ENCODE measurements at regions not wholly inside any gene's neighbourhood (a gene's known extent, or its start where the extent isn't known, plus 50 kb on each side); places are given as distances from the start of the nearest gene placed in this dataset.

DNA sequence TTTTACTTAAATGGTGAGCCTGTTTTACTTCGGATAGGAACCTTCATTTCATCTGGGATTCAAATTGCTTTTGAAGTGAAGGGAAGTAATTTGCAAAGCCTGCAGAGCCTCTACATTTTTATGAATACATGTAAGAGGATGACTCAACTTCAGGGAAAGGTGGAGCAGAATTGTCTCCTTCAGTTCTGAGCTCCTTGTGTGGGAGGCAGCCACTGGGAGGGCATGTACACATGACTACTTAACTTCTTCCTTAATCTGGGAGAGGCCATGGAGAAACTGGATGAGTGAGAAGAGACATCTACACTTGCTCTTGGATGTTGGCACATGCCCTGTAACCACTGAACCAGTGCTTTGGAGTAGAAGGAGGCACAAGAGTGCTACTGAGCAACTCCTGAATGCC, 145.1 kb upstream of the NRSN1 start:
- no peak for TF ChIP-seq EZH2phosphoT487 (IDR thresholded peaks at IDR 0.05; ENCODE audit: borderline replicate concordance)
- TF ChIP-seq, protein P1, sequence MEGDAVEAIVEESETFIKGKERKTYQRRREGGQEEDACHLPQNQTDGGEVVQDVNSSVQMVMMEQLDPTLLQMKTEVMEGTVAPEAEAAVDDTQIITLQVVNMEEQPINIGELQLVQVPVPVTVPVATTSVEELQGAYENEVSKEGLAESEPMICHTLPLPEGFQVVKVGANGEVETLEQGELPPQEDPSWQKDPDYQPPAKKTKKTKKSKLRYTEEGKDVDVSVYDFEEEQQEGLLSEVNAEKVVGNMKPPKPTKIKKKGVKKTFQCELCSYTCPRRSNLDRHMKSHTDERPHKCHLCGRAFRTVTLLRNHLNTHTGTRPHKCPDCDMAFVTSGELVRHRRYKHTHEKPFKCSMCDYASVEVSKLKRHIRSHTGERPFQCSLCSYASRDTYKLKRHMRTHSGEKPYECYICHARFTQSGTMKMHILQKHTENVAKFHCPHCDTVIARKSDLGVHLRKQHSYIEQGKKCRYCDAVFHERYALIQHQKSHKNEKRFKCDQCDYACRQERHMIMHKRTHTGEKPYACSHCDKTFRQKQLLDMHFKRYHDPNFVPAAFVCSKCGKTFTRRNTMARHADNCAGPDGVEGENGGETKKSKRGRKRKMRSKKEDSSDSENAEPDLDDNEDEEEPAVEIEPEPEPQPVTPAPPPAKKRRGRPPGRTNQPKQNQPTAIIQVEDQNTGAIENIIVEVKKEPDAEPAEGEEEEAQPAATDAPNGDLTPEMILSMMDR (conservative IDR thresholded peaks at IDR 0.05; ENCODE audit: low read length): no peak
- no peaks in the 10 kb centered on the region for H4K20me1 ChIP-seq (ENCODE audit: insufficient read depth, low read length, poor library complexity, severe bottlenecking)
- H3K79me2 ChIP-seq (ENCODE audit: insufficient read depth, low read length): no peaks in the 10 kb centered on the region
- H3K9me3 ChIP-seq (ENCODE audit: insufficient read depth, low read depth, low read length): no peaks in the 10 kb centered on the region
- H2AFZ ChIP-seq (ENCODE audit: low read length): no peak overlapping the region
- no peak overlapping the region for H3K9ac ChIP-seq (ENCODE audit: low read depth, low read length, poor library complexity, severe bottlenecking)
- no peaks in the 10 kb centered on the region for H3K4me1 ChIP-seq (ENCODE audit: insufficient read depth, low read length, poor library complexity, severe bottlenecking)
- no peak overlapping the region for H3K4me3 ChIP-seq (ENCODE audit: low read length, poor library complexity, severe bottlenecking)
- H3K27me3 ChIP-seq (ENCODE audit: insufficient read depth, low read length, poor library complexity, severe bottlenecking): no peaks in the 10 kb centered on the region
- H3K36me3 ChIP-seq (ENCODE audit: insufficient read depth, low read length): no peaks in the 10 kb centered on the region
- no peaks in the 10 kb centered on the region for H3F3A ChIP-seq (ENCODE audit: low read depth)
- H3K9me2 ChIP-seq (replicated peaks; ENCODE audit: low read depth, low read length): no peaks in the 10 kb centered on the region
- H3K4me2 ChIP-seq (ENCODE audit: low read depth, low read length, poor library complexity, severe bottlenecking): no peak overlapping the region

GRCh38 chr6:23981923-23982322, 144.1 kb upstream of the NRSN1 start:
- Histone ChIP-seq H3F3A (ENCODE audit: low read depth) (no peaks in the 10 kb centered on the region), H3K4me3 (ENCODE audit: low read length, poor library complexity, severe bottlenecking) (no peak overlapping the region), H2AFZ (ENCODE audit: low read length) (no peak overlapping the region), H3K9ac (ENCODE audit: low read depth, low read length, poor library complexity, severe bottlenecking) (no peak overlapping the region), H3K9me3 (ENCODE audit: insufficient read depth, low read depth, low read length) (no peaks in the 10 kb centered on the region), H3K27me3 (ENCODE audit: insufficient read depth, low read length, poor library complexity, severe bottlenecking) (no peaks in the 10 kb centered on the region), H4K20me1 (ENCODE audit: insufficient read depth, low read length, poor library complexity, severe bottlenecking) (no peaks in the 10 kb centered on the region), H3K36me3 (ENCODE audit: insufficient read depth, low read length) (no peaks in the 10 kb centered on the region), H3K79me2 (ENCODE audit: insufficient read depth, low read length) (no peaks in the 10 kb centered on the region), H3K4me1 (ENCODE audit: insufficient read depth, low read length, poor library complexity, severe bottlenecking) (no peaks in the 10 kb centered on the region), H3K4me2 (ENCODE audit: low read depth, low read length, poor library complexity, severe bottlenecking) (no peak overlapping the region), H3K9me2 (replicated peaks; ENCODE audit: low read depth, low read length) (no peaks in the 10 kb centered on the region)
- TF ChIP-seq, protein P1 (conservative IDR thresholded peaks at IDR 0.05; ENCODE audit: low read length): no peak
- no peak for TF ChIP-seq EZH2phosphoT487 (IDR thresholded peaks at IDR 0.05; ENCODE audit: borderline replicate concordance)

- Histone ChIP-seq H3K9me3 (ENCODE audit: insufficient read depth, low read depth, low read length) (no peaks in the 10 kb centered on the region), H3K27me3 (ENCODE audit: insufficient read depth, low read length, poor library complexity, severe bottlenecking) (no peaks in the 10 kb centered on the region), H3K36me3 (ENCODE audit: insufficient read depth, low read length) (no peaks in the 10 kb centered on the region), H2AFZ (ENCODE audit: low read length) (no peak overlapping the region), H3K9me2 (replicated peaks; ENCODE audit: low read depth, low read length) (no peaks in the 10 kb centered on the region), H3K4me1 (ENCODE audit: insufficient read depth, low read length, poor library complexity, severe bottlenecking) (no peaks in the 10 kb centered on the region), H4K20me1 (ENCODE audit: insufficient read depth, low read length, poor library complexity, severe bottlenecking) (no peaks in the 10 kb centered on the region), H3F3A (ENCODE audit: low read depth) (no peaks in the 10 kb centered on the region), H3K9ac (ENCODE audit: low read depth, low read length, poor library complexity, severe bottlenecking) (no peak overlapping the region), H3K4me3 (ENCODE audit: low read length, poor library complexity, severe bottlenecking) (no peak overlapping the region), H3K4me2 (ENCODE audit: low read depth, low read length, poor library complexity, severe bottlenecking) (no peak overlapping the region), H3K79me2 (ENCODE audit: insufficient read depth, low read length) (no peaks in the 10 kb centered on the region)
- TF ChIP-seq EZH2phosphoT487 (IDR thresholded peaks at IDR 0.05; ENCODE audit: borderline replicate concordance): no peak
- TF ChIP-seq, protein P1 (conservative IDR thresholded peaks at IDR 0.05; ENCODE audit: low read length): no peak
These were observed 142.3 kb upstream of the NRSN1 start for GRCh38 chr6:23983735-23984134.

Measured in Loucy (cell line).